ENCODE measurements at regions not wholly inside any gene's neighbourhood (a gene's known extent, or its start where the extent isn't known, plus 50 kb on each side); places are given as distances from the start of the nearest gene placed in this dataset.

GRCh38 chr2:182542501-182543258 lies 115.8 kb upstream of the PDE1A start:
- no peak for TF ChIP-seq POLR2A (IDR thresholded peaks at IDR 0.05; ENCODE audit: low read depth, low read length)
- TF ChIP-seq POLR2AphosphoS5 (IDR thresholded peaks at IDR 0.05; ENCODE audit: low read depth, low read length): no peak
- TF ChIP-seq TAF1 (IDR thresholded peaks at IDR 0.05; ENCODE audit: borderline replicate concordance, low read depth, low read length): no peak

Data from GM12892 (cell line).